Vagina (tissue), 2 donors: ENCODE measurements at regions not wholly inside any gene's neighbourhood (a gene's known extent, or its start where the extent isn't known, plus 50 kb on each side); places are given as distances from the start of the nearest gene placed in this dataset.

Experiments
- POLR2A ChIP-seq, 2 donors: fragments of 450-650 bp; IDR thresholded peaks; one replicate each; pipeline ENCODE4 v1.6.1; 2017; ENCODE audit warnings: antibody characterized with exemption in 2 of 2, mild to moderate bottlenecking in 2 of 2, moderate library complexity in 2 of 2
- POLR2AphosphoS5 ChIP-seq, 2 donors: sonication (generic); formaldehyde crosslinking; IDR thresholded peaks; one replicate each; pipeline ENCODE4 v1.9.0; 2017; ENCODE audit warnings: antibody characterized with exemption in 2 of 2, mild to moderate bottlenecking in 2 of 2, low read depth in 1 of 2; ENCODE audit not compliant: insufficient read depth in 1 of 2
- TF ChIP-seq, protein P1 (sequence below), 3 experiments: fragments of 450-650 bp in 2 of 3; fragments of 200-600 bp in 1 of 3; sonication (generic) in 1 of 3; IDR thresholded peaks; one replicate each; pipeline ENCODE4 v1.5.1; 2017 to 2019; ENCODE audit warnings: antibody characterized with exemption in 3 of 3, mild to moderate bottlenecking in 2 of 3, moderate library complexity in 2 of 3

DNA sequence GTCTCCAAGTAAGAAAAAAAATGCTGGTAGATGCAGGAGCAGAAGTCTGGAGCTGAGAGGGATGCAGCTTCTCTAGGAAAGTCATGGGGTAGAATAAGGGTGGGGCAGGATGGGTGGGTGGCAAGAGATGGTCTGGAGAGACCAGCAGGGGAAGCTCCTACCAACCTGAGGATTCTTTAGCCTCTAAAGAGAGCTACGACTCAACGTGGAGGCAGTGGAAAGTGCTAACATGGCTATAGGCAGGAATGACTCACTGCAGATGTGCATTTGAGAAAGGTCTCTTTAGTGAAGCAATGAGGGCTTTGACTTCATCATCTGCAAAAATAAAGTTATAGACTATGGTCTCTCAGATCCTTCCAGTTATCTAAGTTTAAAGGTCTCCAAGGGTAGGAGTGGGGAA is 722.8 kb upstream of the RAB6C start:
- TF ChIP-seq POLR2A (IDR thresholded peaks at IDR 0.05), result no peak
- TF ChIP-seq, protein P1, sequence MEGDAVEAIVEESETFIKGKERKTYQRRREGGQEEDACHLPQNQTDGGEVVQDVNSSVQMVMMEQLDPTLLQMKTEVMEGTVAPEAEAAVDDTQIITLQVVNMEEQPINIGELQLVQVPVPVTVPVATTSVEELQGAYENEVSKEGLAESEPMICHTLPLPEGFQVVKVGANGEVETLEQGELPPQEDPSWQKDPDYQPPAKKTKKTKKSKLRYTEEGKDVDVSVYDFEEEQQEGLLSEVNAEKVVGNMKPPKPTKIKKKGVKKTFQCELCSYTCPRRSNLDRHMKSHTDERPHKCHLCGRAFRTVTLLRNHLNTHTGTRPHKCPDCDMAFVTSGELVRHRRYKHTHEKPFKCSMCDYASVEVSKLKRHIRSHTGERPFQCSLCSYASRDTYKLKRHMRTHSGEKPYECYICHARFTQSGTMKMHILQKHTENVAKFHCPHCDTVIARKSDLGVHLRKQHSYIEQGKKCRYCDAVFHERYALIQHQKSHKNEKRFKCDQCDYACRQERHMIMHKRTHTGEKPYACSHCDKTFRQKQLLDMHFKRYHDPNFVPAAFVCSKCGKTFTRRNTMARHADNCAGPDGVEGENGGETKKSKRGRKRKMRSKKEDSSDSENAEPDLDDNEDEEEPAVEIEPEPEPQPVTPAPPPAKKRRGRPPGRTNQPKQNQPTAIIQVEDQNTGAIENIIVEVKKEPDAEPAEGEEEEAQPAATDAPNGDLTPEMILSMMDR (IDR thresholded peaks at IDR 0.05), result no peak
- no peak for TF ChIP-seq POLR2AphosphoS5 (IDR thresholded peaks at IDR 0.05; ENCODE audit: insufficient read depth in 1 of 2, low read depth in 1 of 2)
